Body of pancreas (tissue), 4 donors: ENCODE measurements at regions not wholly inside any gene's neighbourhood (a gene's known extent, or its start where the extent isn't known, plus 50 kb on each side); places are given as distances from the start of the nearest gene placed in this dataset.
"Not testable (repeated sequence)": the region's sequence is repeated elsewhere in the genome, so short reads cannot be mapped to it uniquely, and the experiment has no call there.

Experiments used
- CTCF ChIP-seq, 7 experiments: fragments of 450-650 bp in 4 of 7; fragments of 200-600 bp in 3 of 7; sonication (generic) in 3 of 7; IDR thresholded peaks; one replicate each; pipeline ENCODE4 v1.5.1; 2016 to 2019; ENCODE audit warnings: antibody characterized with exemption in 7 of 7
- POLR2A ChIP-seq, 3 donors: fragments of 450-650 bp; IDR thresholded peaks; one replicate each; pipeline ENCODE4 v1.6.1; 2016; ENCODE audit warnings: antibody characterized with exemption in 3 of 3, mild to moderate bottlenecking in 2 of 3

GRCh38 chr2:87500421-87500820 lies 247.5 kb upstream of the PLGLB2 start:
- TF ChIP-seq POLR2A, CTCF (IDR thresholded peaks at IDR 0.05): not testable (repeated sequence)
